HepG2 (cell line): ENCODE measurements at regions not wholly inside any gene's neighbourhood (a gene's known extent, or its start where the extent isn't known, plus 50 kb on each side); places are given as distances from the start of the nearest gene placed in this dataset.

ENCODE experiments used
- BRCA1 ChIP-seq: sonication (generic); formaldehyde crosslinking; IDR thresholded peaks from 2 replicates; pipeline ENCODE4 v1.4.0; 2020; ENCODE audit warnings: missing genetic modification reagents
- DNMT1 ChIP-seq: sonication (generic); formaldehyde crosslinking; IDR thresholded peaks from 2 replicates; pipeline ENCODE4 v1.5.1; 2020; ENCODE audit warnings: mild to moderate bottlenecking, missing genetic modification reagents
- HNRNPLL ChIP-seq: fragments of 200-400 bp; formaldehyde crosslinking; IDR thresholded peaks from 2 replicates; pipeline ENCODE4 v1.6.1; 2017; ENCODE audit warnings: mild to moderate bottlenecking, low read depth, low read length; ENCODE audit not compliant: poor library complexity, severe bottlenecking
- NFYB ChIP-seq: sonication (generic); formaldehyde crosslinking; IDR thresholded peaks from 2 replicates; pipeline ENCODE4 v1.4.0; 2020; ENCODE audit warnings: missing genetic modification reagents
- PPARG ChIP-seq: conservative IDR thresholded peaks from 2 replicates; pipeline ENCODE4 v1.6.1; 2016; ENCODE audit warnings: missing biosample characterization, missing genetic modification reagents
- RAD21 ChIP-seq: fragments of 450-650 bp; formaldehyde crosslinking; IDR thresholded peaks from 2 replicates; pipeline ENCODE4 v1.5.0; 2020; ENCODE audit warnings: mild to moderate bottlenecking
- ZNF124 ChIP-seq: sonication (generic); formaldehyde crosslinking; IDR thresholded peaks from 2 replicates; pipeline ENCODE4 v1.4.0; 2020; ENCODE audit warnings: missing genetic modification reagents
- ZNF282 ChIP-seq: fragments of 450-650 bp; IDR thresholded peaks from 2 replicates; pipeline ENCODE4 v1.6.1; 2018; ENCODE audit not compliant: partially characterized antibody
- ZNF660 ChIP-seq: sonication (generic); formaldehyde crosslinking; IDR thresholded peaks from 2 replicates; pipeline ENCODE4 v1.5.1; 2020; ENCODE audit warnings: mild to moderate bottlenecking, low read depth, missing genetic modification reagents, borderline replicate concordance
- TF ChIP-seq, protein P1 (sequence below): IDR thresholded peaks from 2 replicates; pipeline ENCODE4 v1.6.1; 2018; ENCODE audit warnings: missing genetic modification reagents, mild to moderate bottlenecking, missing compliant biosample characterization
- TF ChIP-seq, protein P2 (sequence below): sonication (generic); formaldehyde crosslinking; conservative IDR thresholded peaks from 2 replicates; pipeline ENCODE4 v1.4.0; 2020; ENCODE audit warnings: mild to moderate bottlenecking, missing genetic modification reagents, moderate library complexity
- TF ChIP-seq, protein P3 (sequence below): sonication (generic); formaldehyde crosslinking; IDR thresholded peaks from 2 replicates; pipeline ENCODE4 v1.5.0; 2020; ENCODE audit warnings: mild to moderate bottlenecking, missing genetic modification reagents, moderate library complexity

DNA sequence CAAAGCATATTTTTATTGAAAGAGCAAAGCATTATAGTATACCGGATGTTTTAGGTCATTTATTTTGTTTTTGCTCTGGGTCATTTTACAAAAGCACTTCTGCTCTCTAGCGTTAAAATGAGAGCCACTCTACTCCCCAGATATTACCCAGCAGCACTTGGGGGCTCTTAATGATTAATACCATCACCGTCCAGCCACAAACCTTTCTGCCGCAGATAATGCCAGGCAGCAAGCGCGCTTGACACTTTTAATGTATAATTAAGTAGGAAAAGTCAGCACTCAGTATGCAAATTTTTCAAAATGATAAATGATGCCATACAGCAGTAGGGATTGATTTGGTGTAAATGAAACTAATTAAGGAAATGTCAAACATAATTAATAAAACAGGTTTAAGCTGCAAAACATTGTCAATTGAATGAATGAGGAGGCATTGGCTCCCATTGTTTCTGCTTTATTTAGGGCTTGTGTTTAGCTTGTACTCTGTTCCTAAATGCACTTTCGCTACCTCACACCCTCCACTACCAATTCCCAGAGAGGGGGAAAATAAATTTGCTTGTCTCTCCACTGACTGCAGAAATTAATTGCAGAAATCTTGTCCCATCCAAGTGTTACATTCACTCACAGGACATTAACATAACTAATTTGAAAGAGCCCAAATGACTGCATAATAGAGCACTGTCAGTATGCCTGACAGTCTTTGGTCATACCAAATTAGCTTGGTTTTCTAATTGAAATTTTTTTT, 358.8 kb upstream of the ARRDC3 start:
- TF ChIP-seq, protein P1, sequence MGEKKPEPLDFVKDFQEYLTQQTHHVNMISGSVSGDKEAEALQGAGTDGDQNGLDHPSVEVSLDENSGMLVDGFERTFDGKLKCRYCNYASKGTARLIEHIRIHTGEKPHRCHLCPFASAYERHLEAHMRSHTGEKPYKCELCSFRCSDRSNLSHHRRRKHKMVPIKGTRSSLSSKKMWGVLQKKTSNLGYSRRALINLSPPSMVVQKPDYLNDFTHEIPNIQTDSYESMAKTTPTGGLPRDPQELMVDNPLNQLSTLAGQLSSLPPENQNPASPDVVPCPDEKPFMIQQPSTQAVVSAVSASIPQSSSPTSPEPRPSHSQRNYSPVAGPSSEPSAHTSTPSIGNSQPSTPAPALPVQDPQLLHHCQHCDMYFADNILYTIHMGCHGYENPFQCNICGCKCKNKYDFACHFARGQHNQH (CRISPR knock-in tag): no peak
- TF ChIP-seq RAD21 (CRISPR knock-in tag) (no peak), NFYB (CRISPR knock-in tag) (no peak), HNRNPLL (no peak), DNMT1 (CRISPR knock-in tag) (no peak), ZNF660 (CRISPR knock-in tag) (no peak), BRCA1 (no peak), ZNF124 (CRISPR knock-in tag) (no peak), PPARG (no peak), ZNF282 (no peak)
- TF ChIP-seq, protein P2, sequence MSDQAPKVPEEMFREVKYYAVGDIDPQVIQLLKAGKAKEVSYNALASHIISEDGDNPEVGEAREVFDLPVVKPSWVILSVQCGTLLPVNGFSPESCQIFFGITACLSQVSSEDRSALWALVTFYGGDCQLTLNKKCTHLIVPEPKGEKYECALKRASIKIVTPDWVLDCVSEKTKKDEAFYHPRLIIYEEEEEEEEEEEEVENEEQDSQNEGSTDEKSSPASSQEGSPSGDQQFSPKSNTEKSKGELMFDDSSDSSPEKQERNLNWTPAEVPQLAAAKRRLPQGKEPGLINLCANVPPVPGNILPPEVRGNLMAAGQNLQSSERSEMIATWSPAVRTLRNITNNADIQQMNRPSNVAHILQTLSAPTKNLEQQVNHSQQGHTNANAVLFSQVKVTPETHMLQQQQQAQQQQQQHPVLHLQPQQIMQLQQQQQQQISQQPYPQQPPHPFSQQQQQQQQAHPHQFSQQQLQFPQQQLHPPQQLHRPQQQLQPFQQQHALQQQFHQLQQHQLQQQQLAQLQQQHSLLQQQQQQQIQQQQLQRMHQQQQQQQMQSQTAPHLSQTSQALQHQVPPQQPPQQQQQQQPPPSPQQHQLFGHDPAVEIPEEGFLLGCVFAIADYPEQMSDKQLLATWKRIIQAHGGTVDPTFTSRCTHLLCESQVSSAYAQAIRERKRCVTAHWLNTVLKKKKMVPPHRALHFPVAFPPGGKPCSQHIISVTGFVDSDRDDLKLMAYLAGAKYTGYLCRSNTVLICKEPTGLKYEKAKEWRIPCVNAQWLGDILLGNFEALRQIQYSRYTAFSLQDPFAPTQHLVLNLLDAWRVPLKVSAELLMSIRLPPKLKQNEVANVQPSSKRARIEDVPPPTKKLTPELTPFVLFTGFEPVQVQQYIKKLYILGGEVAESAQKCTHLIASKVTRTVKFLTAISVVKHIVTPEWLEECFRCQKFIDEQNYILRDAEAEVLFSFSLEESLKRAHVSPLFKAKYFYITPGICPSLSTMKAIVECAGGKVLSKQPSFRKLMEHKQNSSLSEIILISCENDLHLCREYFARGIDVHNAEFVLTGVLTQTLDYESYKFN: no peak
- TF ChIP-seq, protein P3, sequence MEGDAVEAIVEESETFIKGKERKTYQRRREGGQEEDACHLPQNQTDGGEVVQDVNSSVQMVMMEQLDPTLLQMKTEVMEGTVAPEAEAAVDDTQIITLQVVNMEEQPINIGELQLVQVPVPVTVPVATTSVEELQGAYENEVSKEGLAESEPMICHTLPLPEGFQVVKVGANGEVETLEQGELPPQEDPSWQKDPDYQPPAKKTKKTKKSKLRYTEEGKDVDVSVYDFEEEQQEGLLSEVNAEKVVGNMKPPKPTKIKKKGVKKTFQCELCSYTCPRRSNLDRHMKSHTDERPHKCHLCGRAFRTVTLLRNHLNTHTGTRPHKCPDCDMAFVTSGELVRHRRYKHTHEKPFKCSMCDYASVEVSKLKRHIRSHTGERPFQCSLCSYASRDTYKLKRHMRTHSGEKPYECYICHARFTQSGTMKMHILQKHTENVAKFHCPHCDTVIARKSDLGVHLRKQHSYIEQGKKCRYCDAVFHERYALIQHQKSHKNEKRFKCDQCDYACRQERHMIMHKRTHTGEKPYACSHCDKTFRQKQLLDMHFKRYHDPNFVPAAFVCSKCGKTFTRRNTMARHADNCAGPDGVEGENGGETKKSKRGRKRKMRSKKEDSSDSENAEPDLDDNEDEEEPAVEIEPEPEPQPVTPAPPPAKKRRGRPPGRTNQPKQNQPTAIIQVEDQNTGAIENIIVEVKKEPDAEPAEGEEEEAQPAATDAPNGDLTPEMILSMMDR: no peak
